Mesendoderm (in vitro differentiated cells): ENCODE measurements at regions not wholly inside any gene's neighbourhood (a gene's known extent, or its start where the extent isn't known, plus 50 kb on each side); places are given as distances from the start of the nearest gene placed in this dataset.

ENCODE experiments used
- DNase-seq: peaks from one replicate; pipeline ENCODE4 v3.0.0; 2013
- H2AK5ac ChIP-seq: 2 replicates; pipeline ENCODE4 v1.6.1; 2013; ENCODE audit warnings: low read length, inconsistent platforms
- H2BK120ac ChIP-seq: 2 replicates; pipeline ENCODE4 v1.6.1; 2013; ENCODE audit warnings: low read depth, mild to moderate bottlenecking, low read length, moderate library complexity, mixed read lengths
- H2BK15ac ChIP-seq: replicated peaks from 2 replicates; pipeline ENCODE4 v1.6.1; 2013; ENCODE audit warnings: low read depth, mild to moderate bottlenecking, moderate library complexity
- H2BK5ac ChIP-seq: 2 replicates; pipeline ENCODE4 v1.6.1; 2013; ENCODE audit warnings: low read length, inconsistent platforms
- H3K18ac ChIP-seq: 2 replicates; pipeline ENCODE4 v1.6.1; 2013; ENCODE audit warnings: mild to moderate bottlenecking, low read length, mixed read lengths
- H3K23ac ChIP-seq: one replicate; pipeline ENCODE4 v1.6.1; 2013; ENCODE audit warnings: low read length
- H3K27ac ChIP-seq: 2 replicates; pipeline ENCODE4 v1.5.1; 2013; ENCODE audit warnings: low read depth, mild to moderate bottlenecking, inconsistent platforms, low read length, moderate library complexity
- H3K27me3 ChIP-seq: 2 replicates; pipeline ENCODE4 v1.6.1; 2013; ENCODE audit warnings: low read length, control low read depth, mild to moderate bottlenecking, inconsistent platforms; ENCODE audit not compliant: insufficient read depth, poor library complexity
- H3K36me3 ChIP-seq: 2 replicates; pipeline ENCODE4 v1.6.1; 2013; ENCODE audit warnings: low read length, inconsistent platforms; ENCODE audit not compliant: control insufficient read depth, insufficient read depth
- H3K4ac ChIP-seq: one replicate; pipeline ENCODE4 v1.6.1; 2013; ENCODE audit warnings: low read depth, mild to moderate bottlenecking, low read length, moderate library complexity
- H3K4me1 ChIP-seq: 2 replicates; pipeline ENCODE4 v1.6.1; 2013; ENCODE audit warnings: low read depth, low read length, inconsistent platforms; ENCODE audit not compliant: control insufficient read depth
- H3K4me2 ChIP-seq: 2 replicates; pipeline ENCODE4 v1.6.1; 2013; ENCODE audit warnings: low read length
- H3K4me3 ChIP-seq: 2 replicates; pipeline ENCODE4 v1.5.1; 2013; ENCODE audit warnings: mild to moderate bottlenecking, low read length
- H3K56ac ChIP-seq: one replicate; pipeline ENCODE4 v1.6.1; 2013; ENCODE audit warnings: low read length
- H3K79me1 ChIP-seq: 2 replicates; pipeline ENCODE4 v1.6.1; 2013; ENCODE audit warnings: low read length, inconsistent platforms
- H3K79me2 ChIP-seq: 2 replicates; pipeline ENCODE4 v1.6.1; 2013; ENCODE audit warnings: mild to moderate bottlenecking, low read length; ENCODE audit not compliant: control insufficient read depth, insufficient read depth
- H3K9ac ChIP-seq: 2 replicates; pipeline ENCODE4 v1.6.1; 2013; ENCODE audit warnings: low read length, inconsistent platforms
- H4K5ac ChIP-seq: one replicate; pipeline ENCODE4 v1.6.1; 2013; ENCODE audit warnings: low read length
- H4K8ac ChIP-seq: one replicate; pipeline ENCODE4 v1.6.1; 2013; ENCODE audit warnings: low read depth, mild to moderate bottlenecking, control low read depth, low read length, moderate library complexity
- WGBS: extraction: QIAGEN DNeasy Blood & Tissue Kit; methylation state at CpG from one replicate; pipeline ENCODE4 v1.1.7; 2013; ENCODE audit warnings: low lambda C conversion rate, missing lambda C conversion rate; ENCODE audit not compliant: insufficient coverage; ENCODE audit errors: extremely low coverage; 5-methylcytosine and 5-hydroxymethylcytosine counted together

GRCh38 chr1:222290866-222291265 is 257.0 kb downstream of the HHIPL2 start:
- Histone ChIP-seq H3K79me2 (no peaks in the 10 kb centered on the region), H3K18ac (no peak overlapping the region), H3K4ac (no peak overlapping the region), H4K5ac (no peak overlapping the region), H4K8ac (no peak overlapping the region), H2BK120ac (no peak overlapping the region), H3K79me1 (no peaks in the 10 kb centered on the region), H3K36me3 (no peaks in the 10 kb centered on the region), H3K27me3 (no peaks in the 10 kb centered on the region), H3K4me2 (no peak overlapping the region), H3K4me3 (no peak overlapping the region), H2AK5ac (no peak overlapping the region), H2BK5ac (no peak overlapping the region), H3K9ac (no peak overlapping the region), H3K23ac (no peak overlapping the region), H3K56ac (no peak overlapping the region), H2BK15ac (no peak overlapping the region), H3K4me1 (peaks cover 9% of the 10 kb centered on the region), H3K27ac (no peak overlapping the region)
- no peak for DNase-seq
- WGBS, result no CpG with 5 or more reads among the region's 2 CpGs

DNA sequence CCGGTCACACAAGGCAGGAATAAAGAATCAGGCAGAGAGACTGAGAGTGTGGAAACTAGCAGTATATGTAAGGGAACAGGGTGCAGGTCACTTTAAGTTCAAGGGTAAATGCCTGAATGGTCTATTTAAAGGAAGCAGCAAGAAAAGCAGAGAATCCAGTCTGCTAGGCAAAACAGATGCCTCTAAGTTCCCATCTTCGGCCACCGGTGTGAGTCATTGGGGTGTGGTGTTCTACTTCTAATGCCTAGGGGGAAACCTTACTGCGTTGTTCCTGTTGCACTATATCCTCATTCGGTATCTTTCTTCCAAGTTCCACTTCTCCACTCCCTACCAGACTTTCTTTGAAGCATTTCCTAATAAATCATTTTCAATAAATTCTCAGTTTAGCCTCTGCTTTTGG is 259.9 kb downstream of the HHIPL2 start:
- H3K4me3 ChIP-seq, result no peak overlapping the region
- H3K79me1 ChIP-seq, result no peaks in the 10 kb centered on the region
- WGBS, result no CpG with 5 or more reads among the region's 5 CpGs
- no peak overlapping the region for H3K27ac ChIP-seq
- H3K9ac ChIP-seq, result no peak overlapping the region
- no peak overlapping the region for H3K4me2 ChIP-seq
- H2BK120ac ChIP-seq, result no peak overlapping the region
- H3K18ac ChIP-seq, result no peak overlapping the region
- no peak overlapping the region for H2BK15ac ChIP-seq
- H2BK5ac ChIP-seq, result no peak overlapping the region
- peak; percentile 34 for DNase-seq
- H3K23ac ChIP-seq, result no peak overlapping the region
- H3K56ac ChIP-seq, result no peak overlapping the region
- peaks cover 9% of the 10 kb centered on the region for H3K4me1 ChIP-seq
- no peaks in the 10 kb centered on the region for H3K79me2 ChIP-seq
- no peak overlapping the region for H3K4ac ChIP-seq
- H3K27me3 ChIP-seq, result no peaks in the 10 kb centered on the region
- no peak overlapping the region for H4K8ac ChIP-seq
- no peaks in the 10 kb centered on the region for H3K36me3 ChIP-seq
- H2AK5ac ChIP-seq, result no peak overlapping the region
- no peak overlapping the region for H4K5ac ChIP-seq

- Histone ChIP-seq H3K23ac (no peak overlapping the region), H3K27me3 (no peaks in the 10 kb centered on the region), H3K36me3 (no peaks in the 10 kb centered on the region), H3K4me2 (no peak overlapping the region), H4K8ac (no peak overlapping the region), H2BK120ac (no peak overlapping the region), H3K4ac (no peak overlapping the region), H3K4me1 (peaks cover 9% of the 10 kb centered on the region), H3K56ac (no peak overlapping the region), H3K18ac (no peak overlapping the region), H3K4me3 (no peak overlapping the region), H3K79me2 (no peaks in the 10 kb centered on the region), H3K9ac (no peak overlapping the region), H2AK5ac (no peak overlapping the region), H2BK5ac (no peak overlapping the region), H3K27ac (no peak overlapping the region), H3K79me1 (no peaks in the 10 kb centered on the region), H2BK15ac (no peak overlapping the region), H4K5ac (no peak overlapping the region)
- no CpG with 5 or more reads among the region's 3 CpGs for WGBS
- no peak for DNase-seq
Observed at GRCh38 chr1:222286011-222286410, 261.9 kb downstream of the HHIPL2 start.

DNA sequence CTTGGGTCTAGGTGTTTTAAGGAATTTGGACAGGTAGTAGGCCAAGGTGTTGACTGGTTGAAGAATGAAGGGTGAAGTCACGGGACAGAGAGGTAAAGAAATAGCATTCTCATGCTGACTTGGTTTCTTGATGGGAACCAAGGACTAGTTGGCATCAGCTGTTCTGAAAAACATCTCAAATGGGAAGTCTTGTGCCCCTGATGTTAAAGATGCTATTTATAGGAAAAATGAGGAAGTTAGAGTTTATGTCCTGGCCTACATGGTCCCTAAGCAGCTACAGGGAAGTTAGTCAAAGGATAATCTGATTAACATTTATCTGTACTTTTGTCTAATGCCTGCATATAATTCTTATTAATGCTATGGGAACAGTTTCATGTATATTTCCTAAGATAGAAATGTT is 262.4 kb downstream of the HHIPL2 start:
- H3K9ac ChIP-seq, result no peak overlapping the region
- peaks cover 9% of the 10 kb centered on the region for H3K4me1 ChIP-seq
- H3K4me3 ChIP-seq, result no peak overlapping the region
- no peak overlapping the region for H2BK5ac ChIP-seq
- no peaks in the 10 kb centered on the region for H3K27me3 ChIP-seq
- H3K79me2 ChIP-seq, result no peaks in the 10 kb centered on the region
- no peak overlapping the region for H2BK15ac ChIP-seq
- H3K18ac ChIP-seq, result no peak overlapping the region
- no peak overlapping the region for H2AK5ac ChIP-seq
- no peak overlapping the region for H4K5ac ChIP-seq
- H3K56ac ChIP-seq, result no peak overlapping the region
- no peak overlapping the region for H3K4me2 ChIP-seq
- H3K27ac ChIP-seq, result no peak overlapping the region
- no peak overlapping the region for H4K8ac ChIP-seq
- H3K23ac ChIP-seq, result no peak overlapping the region
- no peaks in the 10 kb centered on the region for H3K79me1 ChIP-seq
- no peak overlapping the region for H3K4ac ChIP-seq
- WGBS, result no CpG with 5 or more reads among the region's 1 CpG
- no peak for DNase-seq
- no peak overlapping the region for H2BK120ac ChIP-seq
- no peaks in the 10 kb centered on the region for H3K36me3 ChIP-seq

- DNase-seq, result no peak
- Histone ChIP-seq H3K4me1 (peaks cover 6% of the 10 kb centered on the region), H3K9ac (no peak overlapping the region)
Observed at GRCh38 chr1:222284466-222284865, 263.4 kb downstream of the HHIPL2 start.

DNA sequence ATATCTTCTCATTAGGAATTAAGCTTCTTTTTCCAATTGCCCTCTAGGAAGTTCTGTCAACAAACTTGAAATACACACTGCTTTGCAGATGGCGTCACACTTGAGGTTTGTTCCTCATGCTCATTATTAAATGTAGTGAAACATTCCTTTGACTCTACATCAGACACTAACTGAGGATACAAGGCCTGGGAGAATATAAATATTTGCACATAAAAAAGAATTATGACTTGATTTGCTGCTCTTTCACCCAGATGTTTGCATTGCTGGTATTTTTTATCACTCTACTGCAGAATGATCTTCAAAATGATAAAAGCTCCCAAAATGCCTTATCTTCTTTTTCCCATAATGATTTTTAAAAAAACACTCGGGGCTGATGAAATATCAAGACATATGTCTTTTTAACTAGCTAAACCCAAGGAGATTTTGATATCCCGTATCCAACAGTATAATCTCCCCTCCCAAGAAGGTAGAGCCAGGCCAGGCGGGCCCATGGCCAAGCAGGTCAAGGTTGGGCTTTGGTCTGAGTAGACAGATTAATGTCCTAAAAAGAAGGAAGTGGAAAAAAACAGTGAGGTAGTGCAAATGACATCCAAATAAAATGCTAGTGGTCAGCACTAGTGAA is 264.6 kb downstream of the HHIPL2 start:
- no peak overlapping the region for H3K4me2 ChIP-seq
- H3K18ac ChIP-seq, result no peak overlapping the region
- no peak overlapping the region for H4K5ac ChIP-seq
- no peak overlapping the region for H4K8ac ChIP-seq
- H2AK5ac ChIP-seq, result no peak overlapping the region
- no peak overlapping the region for H3K4ac ChIP-seq
- H3K36me3 ChIP-seq, result no peaks in the 10 kb centered on the region
- H3K27me3 ChIP-seq, result no peaks in the 10 kb centered on the region
- no peaks in the 10 kb centered on the region for H3K79me2 ChIP-seq
- no peak overlapping the region for H2BK120ac ChIP-seq
- H3K27ac ChIP-seq, result no peak overlapping the region
- no peak overlapping the region for H3K4me3 ChIP-seq
- H3K56ac ChIP-seq, result no peak overlapping the region
- no peak overlapping the region for H3K9ac ChIP-seq
- H3K4me1 ChIP-seq, result peaks cover under 1% of the 10 kb centered on the region
- no peak overlapping the region for H3K23ac ChIP-seq
- H2BK5ac ChIP-seq, result no peak overlapping the region
- WGBS, result no CpG with 5 or more reads among the region's 4 CpGs
- no peak for DNase-seq
- H2BK15ac ChIP-seq, result no peak overlapping the region
- no peaks in the 10 kb centered on the region for H3K79me1 ChIP-seq

More at GRCh38 chr1:222284466-222284865, 263.4 kb downstream of the HHIPL2 start:
- H2BK120ac ChIP-seq, result no peak overlapping the region
- H3K36me3 ChIP-seq, result no peaks in the 10 kb centered on the region
- no peaks in the 10 kb centered on the region for H3K79me2 ChIP-seq
- H3K79me1 ChIP-seq, result no peaks in the 10 kb centered on the region
- H3K18ac ChIP-seq, result no peak overlapping the region
- H3K4me2 ChIP-seq, result no peak overlapping the region
- no peak overlapping the region for H2BK5ac ChIP-seq
- no peak overlapping the region for H3K4ac ChIP-seq
- H3K27ac ChIP-seq, result no peak overlapping the region
- no peak overlapping the region for H2BK15ac ChIP-seq
- H3K23ac ChIP-seq, result no peak overlapping the region
- H2AK5ac ChIP-seq, result no peak overlapping the region
- H4K5ac ChIP-seq, result no peak overlapping the region
- no peaks in the 10 kb centered on the region for H3K27me3 ChIP-seq
- no peak overlapping the region for H3K4me3 ChIP-seq
- H4K8ac ChIP-seq, result no peak overlapping the region
- no peak overlapping the region for H3K56ac ChIP-seq
